Uterus (tissue), 2 donors: ENCODE measurements at regions not wholly inside any gene's neighbourhood (a gene's known extent, or its start where the extent isn't known, plus 50 kb on each side); places are given as distances from the start of the nearest gene placed in this dataset.

Experiments used
- CTCF ChIP-seq, 4 experiments: fragments of 200-600 bp in 2 of 4; fragments of 450-650 bp in 2 of 4; sonication (generic) in 2 of 4; IDR thresholded peaks; one replicate each; pipeline ENCODE4 v1.5.1; 2016 to 2019; ENCODE audit warnings: antibody characterized with exemption in 4 of 4, mild to moderate bottlenecking in 2 of 4, moderate library complexity in 1 of 4
- POLR2A ChIP-seq, 2 donors: fragments of 450-650 bp; IDR thresholded peaks; one replicate each; pipeline ENCODE4 v1.6.1; 2016; ENCODE audit warnings: antibody characterized with exemption in 2 of 2, mild to moderate bottlenecking in 1 of 2, moderate library complexity in 1 of 2

GRCh38 chr2:21939967-21940366 lies 816.2 kb downstream of the TDRD15 start:
- TF ChIP-seq POLR2A (IDR thresholded peaks at IDR 0.05) (no peak), CTCF (IDR thresholded peaks at IDR 0.05) (no peak)
